GM12878 (cell line): ENCODE measurements at regions not wholly inside any gene's neighbourhood (a gene's known extent, or its start where the extent isn't known, plus 50 kb on each side); places are given as distances from the start of the nearest gene placed in this dataset.

Source experiments
- ATAC-seq: fragments of 200-7000 bp; cut with Tn5 transposase; 3 replicates; pipeline ENCODE4 v1.9.1; 2020; ENCODE audit warnings: mild to moderate bottlenecking, moderate library complexity
- BruUV-seq: library from RNA; stranded (reverse); fragments of 400-500 nt; replicated peaks from 2 replicates; lab custom pipeline; 2021; lab: Mats Ljungman, UMichigan
- CTCF ChIA-PET: fragments of 300-600 bp; sonication (Branson Sonifier 250); formaldehyde crosslinking; extraction: SDS; loops from one replicate; lab custom pipeline; 2021; ENCODE audit warnings: inconsistent platforms; lab: Yijun Ruan, JAX
- POLR2A ChIA-PET: fragments of 350-600 bp; formaldehyde crosslinking; extraction: SDS; loops from one replicate; lab custom pipeline; 2021; ENCODE audit warnings: inconsistent platforms; lab: Charles Lee
- RAD21 ChIA-PET: fragments of 300-600 bp; sonication (Branson Sonifier 250); formaldehyde crosslinking; loops from one replicate; lab custom pipeline; 2023; ENCODE audit warnings: antibody characterized with exemption; ENCODE audit not compliant: unreplicated experiment; lab: Charles Lee
- SMC1A ChIA-PET: fragments of 300-600 bp; sonication (Branson Sonifier 250); formaldehyde crosslinking; loops from one replicate; lab custom pipeline; 2023; ENCODE audit not compliant: unreplicated experiment, uncharacterized antibody; lab: Charles Lee
- DNase-seq: peaks from one replicate; pipeline ENCODE4 v3.0.0-alpha.2; 2011; ENCODE audit warnings: low read depth, low spot score
- FAIRE-seq: peaks from 3 replicates; lab custom pipeline; 2011; peaks lifted over from hg19 to GRCh38; lab: Jason Lieb, UNC
- H2AFZ ChIP-seq: 2 replicates; pipeline ENCODE4 v1.6.0; 2011; ENCODE audit warnings: low read depth, low read length, control low read depth; ENCODE audit not compliant: control insufficient read depth
- H3K27ac ChIP-seq: 2 replicates; pipeline ENCODE4 v1.5.1; 2011; ENCODE audit warnings: control low read depth; ENCODE audit not compliant: control insufficient read depth, insufficient read depth
- H3K27me3 ChIP-seq, 2 experiments: replicated peaks in 1 of 2; 2 replicates each; pipeline versions ENCODE4 v1.6.0 to v1.6.1; 2011; ENCODE audit warnings: low read length in 1 of 2; ENCODE audit not compliant: control insufficient read depth in 2 of 2, insufficient read depth in 2 of 2
- H3K36me3 ChIP-seq, 2 experiments: 2 replicates each; pipeline ENCODE4 v1.5.1; 2011; ENCODE audit warnings: low read length in 1 of 2; ENCODE audit not compliant: control insufficient read depth in 2 of 2, insufficient read depth in 2 of 2
- H3K4me1 ChIP-seq: 2 replicates; pipeline ENCODE4 v1.6.1; 2011; ENCODE audit warnings: mild to moderate bottlenecking, low read length, moderate library complexity, mixed read lengths; ENCODE audit not compliant: control insufficient read depth, insufficient read depth
- H3K4me2 ChIP-seq: 2 replicates; pipeline ENCODE4 v1.6.0; 2011; ENCODE audit warnings: control low read depth; ENCODE audit not compliant: control insufficient read depth, insufficient read depth
- H3K4me3 ChIP-seq: fragments of 200-600 bp; sonication (generic); 2 replicates; pipeline ENCODE4 v1.5.1; 2016
- H3K79me2 ChIP-seq: 2 replicates; pipeline ENCODE4 v1.6.0; 2011; ENCODE audit warnings: low read length; ENCODE audit not compliant: control insufficient read depth, insufficient read depth
- H3K9ac ChIP-seq: 2 replicates; pipeline ENCODE4 v1.8.0; 2011; ENCODE audit warnings: low read length, control low read depth, mixed read lengths; ENCODE audit not compliant: control insufficient read depth, insufficient read depth
- H3K9me3 ChIP-seq: replicated peaks from 3 replicates; pipeline ENCODE4 v1.5.1; 2011; ENCODE audit warnings: mild to moderate bottlenecking, low read length; ENCODE audit not compliant: control insufficient read depth, insufficient read depth
- H4K20me1 ChIP-seq: 2 replicates; pipeline ENCODE4 v1.6.0; 2011; ENCODE audit not compliant: control insufficient read depth, insufficient read depth
- BRCA1 ChIP-seq: IDR thresholded peaks from 2 replicates; pipeline ENCODE4 v1.6.1; 2011; ENCODE audit warnings: low read depth, low read length, improper control_type of control experiment
- EP300 ChIP-seq, 2 experiments: fragments of 150-350 bp in 1 of 2; IDR thresholded peaks; 2 replicates each; pipeline ENCODE4 v1.6.1; 2011 to 2012; ENCODE audit warnings: low read depth in 2 of 2, low read length in 2 of 2, borderline replicate concordance in 1 of 2, improper control_type of control experiment in 1 of 2, inconsistent platforms in 1 of 2; ENCODE audit not compliant: control insufficient read depth in 1 of 2
- ETV6 ChIP-seq, 2 experiments: fragments of 450-650 bp in 1 of 2; IDR thresholded peaks in 1 of 2; conservative IDR thresholded peaks in 1 of 2; 2 replicates each; pipeline ENCODE4 v1.6.1; 2014; ENCODE audit warnings: antibody characterized with exemption in 1 of 2, borderline replicate concordance in 1 of 2, low read depth in 1 of 2, mild to moderate bottlenecking in 1 of 2, moderate library complexity in 1 of 2
- HDAC2 ChIP-seq: fragments of 200-600 bp; sonication (generic); IDR thresholded peaks from 2 replicates; pipeline ENCODE4 v1.6.1; 2017
- MAX ChIP-seq: IDR thresholded peaks from 2 replicates; pipeline ENCODE4 v1.6.1; 2012; ENCODE audit warnings: low read depth, low read length, improper control_type of control experiment
- MEF2A ChIP-seq: IDR thresholded peaks from 2 replicates; pipeline ENCODE4 v1.6.1; 2011; ENCODE audit warnings: low read depth, mild to moderate bottlenecking, low read length, moderate library complexity; ENCODE audit not compliant: insufficient read depth
- MEF2B ChIP-seq: fragments of 450-650 bp; IDR thresholded peaks from 2 replicates; pipeline ENCODE4 v1.6.1; 2018; ENCODE audit warnings: mild to moderate bottlenecking, moderate library complexity; ENCODE audit not compliant: partially characterized antibody, poor library complexity, severe bottlenecking
- MLLT1 ChIP-seq: fragments of 450-650 bp; IDR thresholded peaks from 2 replicates; pipeline ENCODE4 v1.6.1; 2016; ENCODE audit warnings: mild to moderate bottlenecking
- NKRF ChIP-seq: fragments of 450-650 bp; conservative IDR thresholded peaks from 2 replicates; pipeline ENCODE4 v1.6.1; 2017; ENCODE audit warnings: mild to moderate bottlenecking, moderate library complexity
- PML ChIP-seq: IDR thresholded peaks from 2 replicates; pipeline ENCODE4 v1.6.1; 2012; ENCODE audit warnings: low read length, inconsistent platforms
- RBBP5 ChIP-seq: fragments of 200-600 bp; sonication (generic); conservative IDR thresholded peaks from 2 replicates; pipeline ENCODE4 v1.6.1; 2016
- TCF3 ChIP-seq: IDR thresholded peaks from 2 replicates; pipeline ENCODE4 v1.6.1; 2012; ENCODE audit warnings: low read depth, mild to moderate bottlenecking, low read length, borderline replicate concordance; ENCODE audit not compliant: insufficient read depth
- ZNF274 ChIP-seq: IDR thresholded peaks from one replicate; pipeline ENCODE4 v1.8.0; 2011; ENCODE audit not compliant: insufficient read length, insufficient read depth
- ZZZ3 ChIP-seq: IDR thresholded peaks from 2 replicates; pipeline ENCODE4 v1.6.1; 2011; ENCODE audit warnings: low read depth; ENCODE audit not compliant: control insufficient read depth, insufficient read length
- WGBS: methylation state at CpG from one replicate; pipeline ENCODE4 v1.1.6; 2016; ENCODE audit warnings: low lambda C conversion rate; ENCODE audit not compliant: insufficient replicate concordance, insufficient coverage; ENCODE audit errors: missing lambda C conversion rate; 5-methylcytosine and 5-hydroxymethylcytosine counted together
- in situ Hi-C: fragments of 300-500 bp; cut with MboI; formaldehyde crosslinking; loops from 9 replicates; pipeline ENCODE4 v1.14.3; 2018; ENCODE audit warnings: mixed read lengths
- intact Hi-C: fragments of 100-400 bp; cut with micrococcal nuclease; formaldehyde crosslinking; loops from one replicate; pipeline ENCODE4 v1.14.2; 2022; ENCODE audit not compliant: unreplicated experiment

GRCh38 chr16:35131429-35131828, 1672.0 kb downstream of the TP53TG3F start:
- H3K27me3 ChIP-seq, result no peaks in the 10 kb centered on the region
- CTCF ChIA-PET, result no interaction called here
- in situ Hi-C loops, result no loop called here
- SMC1A ChIA-PET, result no interaction called here
- 2% methylated on average over 4 of the region's 4 CpGs for WGBS
- ATAC-seq (no peak), DNase-seq (no peak), FAIRE-seq (no peak)
- BruUV-seq, result no TSS peak
- POLR2A ChIA-PET, result no interaction called here
- no peak overlapping the region for H3K27ac ChIP-seq
- RAD21 ChIA-PET, result no interaction called here
- no peaks in the 10 kb centered on the region for H3K9me3 ChIP-seq
- H3K9ac ChIP-seq, result no peak overlapping the region
- H4K20me1 ChIP-seq, result no peaks in the 10 kb centered on the region
- intact Hi-C loops, result no loop called here
- H3K36me3 ChIP-seq, result no peaks in the 10 kb centered on the region
- no peak overlapping the region for H3K4me2 ChIP-seq
- no peak overlapping the region for H2AFZ ChIP-seq
- no peaks in the 10 kb centered on the region for H3K4me1 ChIP-seq
- no peaks in the 10 kb centered on the region for H3K79me2 ChIP-seq
- TF ChIP-seq HDAC2 (no peak), MLLT1 (no peak), MEF2B (no peak), RBBP5 (no peak), BRCA1 (no peak), ETV6 (conservative IDR thresholded peaks at IDR 0.05 in 1 of 2, IDR thresholded peaks at IDR 0.05 in 1 of 2; ENCODE audit: borderline replicate concordance in 1 of 2, low read depth in 1 of 2) (no peak), EP300 (IDR thresholded peaks at IDR 0.05; ENCODE audit: borderline replicate concordance in 1 of 2, control insufficient read depth in 1 of 2, low read depth in 2 of 2, low read length in 2 of 2) (no peak), ZNF274 (no peak), PML (no peak), ZZZ3 (no peak), NKRF (no peak), MAX (no peak), TCF3 (no peak), MEF2A (no peak)
- TF ChIP-seq, all 136 proteins: peak for 0
- no peak overlapping the region for H3K4me3 ChIP-seq
